Suprapubic skin (tissue), 3 donors: ENCODE measurements at regions not wholly inside any gene's neighbourhood (a gene's known extent, or its start where the extent isn't known, plus 50 kb on each side); places are given as distances from the start of the nearest gene placed in this dataset.

Experiments
- EP300 ChIP-seq: sonication (generic); formaldehyde crosslinking; IDR thresholded peaks from one replicate; pipeline ENCODE4 v1.6.1; 2017; ENCODE audit warnings: antibody characterized with exemption
- TF ChIP-seq, protein P1 (sequence below), 2 donors: fragments of 200-600 bp in 1 of 2; fragments of 450-650 bp in 1 of 2; sonication (generic) in 1 of 2; IDR thresholded peaks; one replicate each; pipeline ENCODE4 v1.5.1; 2016 to 2019; ENCODE audit warnings: antibody characterized with exemption in 2 of 2, mild to moderate bottlenecking in 1 of 2, moderate library complexity in 1 of 2

GRCh38 chr3:33940736-33941135 is 142.3 kb downstream of the PDCD6IP start:
- TF ChIP-seq, protein P1, sequence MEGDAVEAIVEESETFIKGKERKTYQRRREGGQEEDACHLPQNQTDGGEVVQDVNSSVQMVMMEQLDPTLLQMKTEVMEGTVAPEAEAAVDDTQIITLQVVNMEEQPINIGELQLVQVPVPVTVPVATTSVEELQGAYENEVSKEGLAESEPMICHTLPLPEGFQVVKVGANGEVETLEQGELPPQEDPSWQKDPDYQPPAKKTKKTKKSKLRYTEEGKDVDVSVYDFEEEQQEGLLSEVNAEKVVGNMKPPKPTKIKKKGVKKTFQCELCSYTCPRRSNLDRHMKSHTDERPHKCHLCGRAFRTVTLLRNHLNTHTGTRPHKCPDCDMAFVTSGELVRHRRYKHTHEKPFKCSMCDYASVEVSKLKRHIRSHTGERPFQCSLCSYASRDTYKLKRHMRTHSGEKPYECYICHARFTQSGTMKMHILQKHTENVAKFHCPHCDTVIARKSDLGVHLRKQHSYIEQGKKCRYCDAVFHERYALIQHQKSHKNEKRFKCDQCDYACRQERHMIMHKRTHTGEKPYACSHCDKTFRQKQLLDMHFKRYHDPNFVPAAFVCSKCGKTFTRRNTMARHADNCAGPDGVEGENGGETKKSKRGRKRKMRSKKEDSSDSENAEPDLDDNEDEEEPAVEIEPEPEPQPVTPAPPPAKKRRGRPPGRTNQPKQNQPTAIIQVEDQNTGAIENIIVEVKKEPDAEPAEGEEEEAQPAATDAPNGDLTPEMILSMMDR (IDR thresholded peaks at IDR 0.05), result no peak
- no peak for TF ChIP-seq EP300
